Suprapubic skin (tissue), 4 donors: ENCODE measurements at regions not wholly inside any gene's neighbourhood (a gene's known extent, or its start where the extent isn't known, plus 50 kb on each side); places are given as distances from the start of the nearest gene placed in this dataset.

Experiments
- CTCF ChIP-seq, 2 donors: fragments of 200-600 bp in 1 of 2; fragments of 450-650 bp in 1 of 2; sonication (generic) in 1 of 2; IDR thresholded peaks; one replicate each; pipeline ENCODE4 v1.5.1; 2016 to 2019; ENCODE audit warnings: antibody characterized with exemption in 2 of 2, mild to moderate bottlenecking in 1 of 2, moderate library complexity in 1 of 2
- EP300 ChIP-seq: sonication (generic); formaldehyde crosslinking; IDR thresholded peaks from one replicate; pipeline ENCODE4 v1.6.1; 2017; ENCODE audit warnings: antibody characterized with exemption
- POLR2A ChIP-seq, 2 donors: fragments of 450-650 bp; IDR thresholded peaks; one replicate each; pipeline ENCODE4 v1.6.1; 2017; ENCODE audit warnings: antibody characterized with exemption in 2 of 2, mild to moderate bottlenecking in 2 of 2, moderate library complexity in 2 of 2
- POLR2AphosphoS5 ChIP-seq, 3 donors: sonication (generic); formaldehyde crosslinking; IDR thresholded peaks; one replicate each; pipeline ENCODE4 v1.6.1; 2017; ENCODE audit warnings: antibody characterized with exemption in 3 of 3

- no peak for TF ChIP-seq EP300
- TF ChIP-seq CTCF (IDR thresholded peaks at IDR 0.05), result no peak
- no peak for TF ChIP-seq POLR2AphosphoS5 (IDR thresholded peaks at IDR 0.05)
- no peak for TF ChIP-seq POLR2A (IDR thresholded peaks at IDR 0.05)
Measured at GRCh38 chr21:31529406-31529805, 130.1 kb upstream of the SOD1 start.
